GM23338 (cell line): ENCODE measurements at regions not wholly inside any gene's neighbourhood (a gene's known extent, or its start where the extent isn't known, plus 50 kb on each side); places are given as distances from the start of the nearest gene placed in this dataset.

ENCODE experiments used
- ATAC-seq: fragments of 200-7000 bp; cut with Tn5 transposase; 3 replicates; pipeline ENCODE4 v1.9.1; 2020
- DNase-seq: peaks from one replicate; pipeline ENCODE4 v3.0.0-alpha.2; 2015; ENCODE audit warnings: low spot score
- H2AFZ ChIP-seq: fragments of 200-600 bp; sonication (generic); 2 replicates; pipeline ENCODE4 v1.8.0; 2016; ENCODE audit warnings: antibody characterized with exemption, mild to moderate bottlenecking, moderate library complexity
- H3F3A ChIP-seq: fragments of 200-600 bp; sonication (generic); replicated peaks from 2 replicates; pipeline ENCODE4 v1.8.0; 2017; ENCODE audit warnings: antibody characterized with exemption, mixed run types, low read depth
- H3K27ac ChIP-seq: fragments of 200-600 bp; sonication (generic); 2 replicates; pipeline ENCODE4 v1.6.1; 2016; ENCODE audit warnings: low read depth
- H3K27me3 ChIP-seq: fragments of 200-600 bp; sonication (generic); 2 replicates; pipeline ENCODE4 v1.8.0; 2016; ENCODE audit warnings: mild to moderate bottlenecking, mixed run types, moderate library complexity; ENCODE audit not compliant: insufficient read depth
- H3K36me3 ChIP-seq: fragments of 200-600 bp; sonication (generic); 2 replicates; pipeline ENCODE4 v1.8.0; 2016; ENCODE audit warnings: mild to moderate bottlenecking; ENCODE audit not compliant: insufficient read depth
- H3K4me1 ChIP-seq: fragments of 200-600 bp; sonication (generic); 2 replicates; pipeline ENCODE4 v1.8.0; 2016; ENCODE audit warnings: mild to moderate bottlenecking, moderate library complexity; ENCODE audit not compliant: insufficient read depth
- H3K4me2 ChIP-seq: fragments of 200-600 bp; sonication (generic); 2 replicates; pipeline ENCODE4 v1.7.1; 2017; ENCODE audit warnings: mixed run types
- H3K4me3 ChIP-seq: fragments of 200-600 bp; sonication (generic); 2 replicates; pipeline ENCODE4 v1.6.1; 2016; ENCODE audit warnings: mixed run types
- H3K79me2 ChIP-seq: fragments of 200-600 bp; sonication (generic); replicated peaks from 2 replicates; pipeline ENCODE4 v1.8.0; 2017; ENCODE audit warnings: mild to moderate bottlenecking; ENCODE audit not compliant: insufficient read depth
- H3K9me2 ChIP-seq: fragments of 200-600 bp; sonication (generic); 2 replicates; pipeline ENCODE4 v1.8.0; 2017; ENCODE audit not compliant: insufficient read depth
- H4K20me1 ChIP-seq: fragments of 200-600 bp; sonication (generic); replicated peaks from 2 replicates; pipeline ENCODE4 v1.8.0; 2017; ENCODE audit warnings: mild to moderate bottlenecking; ENCODE audit not compliant: insufficient read depth
- H3K27ac Mint-ChIP-seq: 2 replicates; pipeline ENCODE4 v1.8.0; 2020; ENCODE audit warnings: inconsistent platforms, mild to moderate bottlenecking, moderate library complexity, mixed read lengths
- H3K27me3 Mint-ChIP-seq: 3 replicates; pipeline ENCODE4 v1.8.0; 2022; ENCODE audit warnings: low read depth, mild to moderate bottlenecking, moderate library complexity, mixed read lengths, inconsistent platforms; ENCODE audit not compliant: insufficient read depth, poor library complexity
- H3K36me3 Mint-ChIP-seq: 3 replicates; pipeline ENCODE4 v1.8.0; 2021; ENCODE audit warnings: low read depth, mild to moderate bottlenecking, inconsistent platforms, moderate library complexity, mixed read lengths
- H3K4me1 Mint-ChIP-seq: 3 replicates; pipeline ENCODE4 v1.8.0; 2020; ENCODE audit warnings: mild to moderate bottlenecking, inconsistent platforms, mixed read lengths
- H3K4me3 Mint-ChIP-seq: 3 replicates; pipeline ENCODE4 v1.8.0; 2021; ENCODE audit warnings: moderate library complexity, mild to moderate bottlenecking, inconsistent platforms, mixed read lengths
- H3K9me3 Mint-ChIP-seq: 3 replicates; pipeline ENCODE4 v1.8.0; 2020; ENCODE audit warnings: moderate library complexity, mild to moderate bottlenecking, inconsistent platforms, mixed read lengths
- CREB1 ChIP-seq: fragments of 250-450 bp; sonication (Bioruptor Pico); IDR thresholded peaks from 2 replicates; pipeline ENCODE4 v1.5.0; 2020; ENCODE audit warnings: low read depth, mild to moderate bottlenecking, moderate library complexity
- NANOG ChIP-seq: IDR thresholded peaks from 2 replicates; pipeline ENCODE4 v1.6.1; 2016; ENCODE audit warnings: antibody characterized with exemption, borderline replicate concordance
- POLR2AphosphoS5 ChIP-seq: IDR thresholded peaks from 2 replicates; pipeline ENCODE4 v1.6.1; 2016; ENCODE audit warnings: antibody characterized with exemption, low read depth
- ZNF114 ChIP-seq: fragments of 250-450 bp; sonication (Bioruptor Pico); IDR thresholded peaks from 2 replicates; pipeline ENCODE4 v1.5.0; 2020; ENCODE audit warnings: mild to moderate bottlenecking, moderate library complexity
- TF ChIP-seq, protein P1 (sequence below): IDR thresholded peaks from 2 replicates; pipeline ENCODE4 v1.6.1; 2016; ENCODE audit warnings: antibody characterized with exemption
- TF ChIP-seq, protein P2 (sequence below): fragments of 250-450 bp; sonication (Bioruptor Pico); IDR thresholded peaks from 2 replicates; pipeline ENCODE4 v1.5.0; 2020; ENCODE audit warnings: mild to moderate bottlenecking, moderate library complexity

DNA sequence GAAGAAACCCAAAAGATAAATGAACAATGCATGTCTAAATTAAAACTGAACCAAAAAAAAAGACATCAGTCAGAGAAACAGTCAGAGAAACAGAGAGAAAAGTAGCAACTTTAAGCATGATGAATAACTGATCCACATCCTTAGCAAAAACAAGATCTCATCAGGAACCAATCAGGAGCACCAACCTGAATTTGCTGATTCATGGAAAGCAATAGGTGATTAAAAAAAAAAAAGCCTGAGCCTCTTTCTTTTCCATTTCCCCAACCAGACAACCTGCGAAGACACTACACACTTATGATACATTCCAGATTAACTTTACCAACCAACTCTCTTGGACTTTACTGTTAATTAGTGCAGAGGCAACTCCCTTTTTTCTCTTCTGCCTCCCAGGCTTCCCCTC, 112.7 kb upstream of the TAS2R1 start:
- peaks cover 7% of the 10 kb centered on the region; the same call in 1 of the 2 replicates for H3K4me1 ChIP-seq
- Mint-ChIP-seq H3K4me1 (no peaks in the 10 kb centered on the region; the same call in 1 of the 3 replicates), H3K27me3 (peaks cover 2% of the 10 kb centered on the region), H3K9me3 (no peaks in the 10 kb centered on the region; the same call in 2 of the 3 replicates), H3K27ac (peak overlapping the region; percentile 81), H3K36me3 (no peaks in the 10 kb centered on the region), H3K4me3 (no peak overlapping the region)
- no peak overlapping the region for H3K4me3 ChIP-seq
- H3F3A ChIP-seq = no peaks in the 10 kb centered on the region
- H3K27ac ChIP-seq = no peak overlapping the region
- peak overlapping the region; percentile 14; the same call in 1 of the 2 replicates for H2AFZ ChIP-seq
- no peak for DNase-seq
- H3K79me2 ChIP-seq = no peaks in the 10 kb centered on the region
- TF ChIP-seq ZNF114 (CRISPR knock-in tag) (no peak), NANOG (no peak), CREB1 (CRISPR knock-in tag) (no peak), POLR2AphosphoS5 (no peak)
- TF ChIP-seq, protein P1, sequence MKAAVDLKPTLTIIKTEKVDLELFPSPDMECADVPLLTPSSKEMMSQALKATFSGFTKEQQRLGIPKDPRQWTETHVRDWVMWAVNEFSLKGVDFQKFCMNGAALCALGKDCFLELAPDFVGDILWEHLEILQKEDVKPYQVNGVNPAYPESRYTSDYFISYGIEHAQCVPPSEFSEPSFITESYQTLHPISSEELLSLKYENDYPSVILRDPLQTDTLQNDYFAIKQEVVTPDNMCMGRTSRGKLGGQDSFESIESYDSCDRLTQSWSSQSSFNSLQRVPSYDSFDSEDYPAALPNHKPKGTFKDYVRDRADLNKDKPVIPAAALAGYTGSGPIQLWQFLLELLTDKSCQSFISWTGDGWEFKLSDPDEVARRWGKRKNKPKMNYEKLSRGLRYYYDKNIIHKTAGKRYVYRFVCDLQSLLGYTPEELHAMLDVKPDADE = no peak
- TF ChIP-seq, protein P2, sequence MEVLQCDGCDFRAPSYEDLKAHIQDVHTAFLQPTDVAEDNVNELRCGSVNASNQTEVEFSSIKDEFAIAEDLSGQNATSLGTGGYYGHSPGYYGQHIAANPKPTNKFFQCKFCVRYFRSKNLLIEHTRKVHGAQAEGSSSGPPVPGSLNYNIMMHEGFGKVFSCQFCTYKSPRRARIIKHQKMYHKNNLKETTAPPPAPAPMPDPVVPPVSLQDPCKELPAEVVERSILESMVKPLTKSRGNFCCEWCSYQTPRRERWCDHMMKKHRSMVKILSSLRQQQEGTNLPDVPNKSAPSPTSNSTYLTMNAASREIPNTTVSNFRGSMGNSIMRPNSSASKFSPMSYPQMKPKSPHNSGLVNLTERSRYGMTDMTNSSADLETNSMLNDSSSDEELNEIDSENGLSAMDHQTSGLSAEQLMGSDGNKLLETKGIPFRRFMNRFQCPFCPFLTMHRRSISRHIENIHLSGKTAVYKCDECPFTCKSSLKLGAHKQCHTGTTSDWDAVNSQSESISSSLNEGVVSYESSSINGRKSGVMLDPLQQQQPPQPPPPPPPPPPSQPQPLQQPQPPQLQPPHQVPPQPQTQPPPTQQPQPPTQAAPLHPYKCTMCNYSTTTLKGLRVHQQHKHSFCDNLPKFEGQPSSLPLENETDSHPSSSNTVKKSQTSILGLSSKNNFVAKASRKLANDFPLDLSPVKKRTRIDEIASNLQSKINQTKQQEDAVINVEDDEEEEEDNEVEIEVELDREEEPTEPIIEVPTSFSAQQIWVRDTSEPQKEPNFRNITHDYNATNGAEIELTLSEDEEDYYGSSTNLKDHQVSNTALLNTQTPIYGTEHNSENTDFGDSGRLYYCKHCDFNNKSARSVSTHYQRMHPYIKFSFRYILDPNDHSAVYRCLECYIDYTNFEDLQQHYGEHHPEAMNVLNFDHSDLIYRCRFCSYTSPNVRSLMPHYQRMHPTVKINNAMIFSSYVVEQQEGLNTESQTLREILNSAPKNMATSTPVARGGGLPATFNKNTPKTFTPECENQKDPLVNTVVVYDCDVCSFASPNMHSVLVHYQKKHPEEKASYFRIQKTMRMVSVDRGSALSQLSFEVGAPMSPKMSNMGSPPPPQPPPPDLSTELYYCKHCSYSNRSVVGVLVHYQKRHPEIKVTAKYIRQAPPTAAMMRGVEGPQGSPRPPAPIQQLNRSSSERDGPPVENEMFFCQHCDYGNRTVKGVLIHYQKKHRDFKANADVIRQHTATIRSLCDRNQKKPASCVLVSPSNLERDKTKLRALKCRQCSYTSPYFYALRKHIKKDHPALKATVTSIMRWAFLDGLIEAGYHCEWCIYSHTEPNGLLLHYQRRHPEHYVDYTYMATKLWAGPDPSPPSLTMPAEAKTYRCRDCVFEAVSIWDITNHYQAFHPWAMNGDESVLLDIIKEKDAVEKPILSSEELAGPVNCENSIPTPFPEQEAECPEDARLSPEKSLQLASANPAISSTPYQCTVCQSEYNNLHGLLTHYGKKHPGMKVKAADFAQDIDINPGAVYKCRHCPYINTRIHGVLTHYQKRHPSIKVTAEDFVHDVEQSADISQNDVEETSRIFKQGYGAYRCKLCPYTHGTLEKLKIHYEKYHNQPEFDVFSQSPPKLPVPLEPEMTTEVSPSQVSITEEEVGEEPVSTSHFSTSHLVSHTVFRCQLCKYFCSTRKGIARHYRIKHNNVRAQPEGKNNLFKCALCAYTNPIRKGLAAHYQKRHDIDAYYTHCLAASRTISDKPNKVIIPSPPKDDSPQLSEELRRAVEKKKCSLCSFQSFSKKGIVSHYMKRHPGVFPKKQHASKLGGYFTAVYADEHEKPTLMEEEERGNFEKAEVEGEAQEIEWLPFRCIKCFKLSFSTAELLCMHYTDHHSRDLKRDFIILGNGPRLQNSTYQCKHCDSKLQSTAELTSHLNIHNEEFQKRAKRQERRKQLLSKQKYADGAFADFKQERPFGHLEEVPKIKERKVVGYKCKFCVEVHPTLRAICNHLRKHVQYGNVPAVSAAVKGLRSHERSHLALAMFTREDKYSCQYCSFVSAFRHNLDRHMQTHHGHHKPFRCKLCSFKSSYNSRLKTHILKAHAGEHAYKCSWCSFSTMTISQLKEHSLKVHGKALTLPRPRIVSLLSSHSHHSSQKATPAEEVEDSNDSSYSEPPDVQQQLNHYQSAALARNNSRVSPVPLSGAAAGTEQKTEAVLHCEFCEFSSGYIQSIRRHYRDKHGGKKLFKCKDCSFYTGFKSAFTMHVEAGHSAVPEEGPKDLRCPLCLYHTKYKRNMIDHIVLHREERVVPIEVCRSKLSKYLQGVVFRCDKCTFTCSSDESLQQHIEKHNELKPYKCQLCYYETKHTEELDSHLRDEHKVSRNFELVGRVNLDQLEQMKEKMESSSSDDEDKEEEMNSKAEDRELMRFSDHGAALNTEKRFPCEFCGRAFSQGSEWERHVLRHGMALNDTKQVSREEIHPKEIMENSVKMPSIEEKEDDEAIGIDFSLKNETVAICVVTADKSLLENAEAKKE (CRISPR knock-in tag) = no peak
- H3K9me2 ChIP-seq = no peaks in the 10 kb centered on the region; the same call in 1 of the 2 replicates
- no peaks in the 10 kb centered on the region for H3K27me3 ChIP-seq
- ATAC-seq = no peak
- H3K36me3 ChIP-seq = no peaks in the 10 kb centered on the region
- no peak overlapping the region for H3K4me2 ChIP-seq
- H4K20me1 ChIP-seq = no peaks in the 10 kb centered on the region
